GM21360 (cell line): ENCODE measurements at regions not wholly inside any gene's neighbourhood (a gene's known extent, or its start where the extent isn't known, plus 50 kb on each side); places are given as distances from the start of the nearest gene placed in this dataset.
"Not testable (repeated sequence)": the region's sequence is repeated elsewhere in the genome, so short reads cannot be mapped to it uniquely, and the experiment has no call there.

Experiments used
- ATAC-seq: cut with Tn5 transposase; IDR thresholded peaks from one replicate; pipeline ENCODE4 v1.9.1; 2021; ENCODE audit warnings: mild to moderate bottlenecking, moderate library complexity; ENCODE audit not compliant: unreplicated experiment

DNA sequence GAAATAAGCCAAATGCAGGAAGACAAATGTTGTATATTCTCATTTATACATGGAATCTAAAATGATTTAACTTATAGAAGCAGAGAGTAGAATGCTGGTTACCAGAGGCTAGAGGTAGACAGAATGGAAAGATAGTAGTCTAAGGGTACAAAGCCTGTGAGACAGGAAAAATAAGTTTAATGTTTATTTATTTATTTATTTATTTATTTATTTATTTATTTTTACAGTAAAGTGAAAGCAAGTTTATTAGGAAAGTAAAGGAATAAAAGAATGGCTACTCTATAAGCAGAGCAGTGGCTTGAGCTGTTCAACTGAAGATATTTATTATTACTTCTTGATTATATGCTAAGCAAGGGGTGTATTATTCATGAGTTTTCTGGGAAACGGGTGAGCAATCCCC, 203.2 kb downstream of the LAS1L start:
- no peak for ATAC-seq

DNA sequence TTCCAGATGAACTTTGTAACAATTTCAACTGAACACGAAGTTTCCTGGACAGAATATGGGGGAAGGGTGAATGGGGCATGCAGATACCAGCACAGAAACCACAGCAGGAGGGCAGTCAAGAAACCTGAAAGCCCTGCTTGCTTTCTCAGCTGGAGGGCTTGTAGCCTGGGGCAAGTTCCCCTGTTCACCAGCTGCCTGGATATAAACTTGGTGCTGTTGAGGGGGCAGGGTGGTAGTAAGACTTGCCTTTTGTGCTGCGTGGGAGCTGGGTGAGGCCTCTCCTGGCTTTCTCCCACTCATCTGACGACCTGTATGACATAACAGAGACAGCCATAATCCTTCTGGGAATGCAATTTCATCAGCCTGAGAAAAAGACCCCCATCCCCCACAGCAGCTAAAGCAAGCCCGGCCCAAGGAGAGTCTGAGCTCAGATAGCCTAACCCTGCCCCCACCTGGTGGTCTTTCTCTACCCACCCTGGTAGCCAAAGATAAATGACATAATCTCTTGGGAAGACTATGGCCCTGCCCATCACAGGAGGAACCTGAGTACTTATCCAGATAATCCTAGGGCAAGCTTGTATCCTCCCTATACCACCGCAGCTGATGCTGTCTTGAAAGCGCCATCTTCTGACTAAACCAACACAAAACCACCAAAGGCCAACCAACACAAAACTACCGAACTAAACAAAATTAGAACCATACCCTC, 234.3 kb downstream of the LAS1L start:
- ATAC-seq: no peak

DNA sequence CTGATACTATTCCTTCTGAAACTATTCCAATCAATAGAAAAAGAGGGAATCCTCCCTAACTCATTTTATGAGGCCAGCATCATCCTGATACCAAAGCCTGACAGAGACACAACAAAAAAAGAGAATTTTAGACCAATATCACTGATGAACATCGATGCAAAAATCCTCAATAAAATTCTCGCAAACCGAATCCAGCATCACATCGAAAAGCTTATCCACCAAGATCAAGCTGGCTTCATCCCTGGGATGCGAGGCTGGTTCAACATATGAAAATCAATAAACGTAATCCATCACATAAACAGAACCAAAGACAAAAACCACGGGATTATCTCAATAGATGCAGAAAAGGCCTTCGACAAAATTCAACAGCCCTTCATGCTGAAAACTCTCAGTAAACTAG, 251.7 kb downstream of the LAS1L start:
- ATAC-seq: not testable (repeated sequence)

DNA sequence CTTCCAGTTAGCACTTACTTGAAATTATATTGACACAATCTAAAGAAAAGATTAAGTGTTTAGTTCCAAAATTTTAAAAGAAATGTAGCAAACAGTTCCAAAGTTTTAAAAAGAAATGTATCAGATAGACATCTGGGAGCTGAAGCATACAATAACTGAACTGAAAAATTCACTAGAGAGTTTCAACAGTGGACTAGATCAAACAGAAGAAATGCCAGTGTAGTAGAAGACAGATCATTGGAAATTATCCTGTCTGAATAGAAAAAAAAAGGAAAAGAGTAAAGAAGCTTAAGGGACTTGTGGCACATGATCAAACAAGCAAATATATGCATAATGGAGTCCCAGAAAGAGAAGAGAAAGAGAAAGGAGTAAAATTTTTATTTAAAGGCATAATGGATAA, 261.4 kb downstream of the LAS1L start:
- no peak for ATAC-seq

DNA sequence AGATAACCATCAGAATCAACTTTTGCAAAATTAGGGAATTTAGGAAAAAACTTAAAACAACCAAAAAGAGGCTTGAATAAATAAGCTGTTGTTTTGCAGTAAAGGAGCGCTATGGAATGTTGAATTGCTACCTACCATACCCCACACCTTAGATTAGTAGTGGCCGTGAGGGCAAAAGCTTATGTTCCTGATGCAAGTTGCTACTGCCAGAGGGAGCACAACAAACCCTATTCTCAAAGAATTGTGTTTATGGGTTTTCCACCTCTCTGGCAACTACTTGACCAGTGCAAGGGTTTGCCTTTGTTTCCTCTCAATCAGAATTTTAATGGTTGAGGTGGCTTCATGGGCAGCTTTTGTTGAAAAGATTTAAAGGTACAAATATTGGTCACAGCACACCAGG, 268.1 kb downstream of the LAS1L start:
- no peak for ATAC-seq

DNA sequence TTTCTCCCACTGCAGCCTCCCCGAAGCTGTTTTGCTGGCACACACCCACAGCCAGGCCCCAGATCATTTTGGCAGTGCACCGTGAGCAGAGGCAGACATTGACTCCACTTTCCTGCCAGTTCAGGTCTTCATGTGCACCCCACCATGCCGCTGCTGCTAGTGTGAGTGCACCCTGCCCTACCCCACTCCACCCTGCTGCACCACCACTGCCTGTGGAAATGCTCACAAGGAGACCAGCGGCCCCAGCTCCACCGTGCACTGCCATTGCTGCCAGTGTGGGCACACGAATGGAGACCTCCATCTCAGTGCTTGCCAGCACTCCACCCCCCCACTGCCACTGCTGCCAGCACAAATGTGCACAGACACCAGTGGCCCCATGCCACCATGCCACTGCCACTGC, 277.6 kb upstream of the ZC4H2 start:
- ATAC-seq: no peak

GRCh38 chrX:65241059-65241721, 264.9 kb upstream of the ZC4H2 start:
- no peak for ATAC-seq

GRCh38 chrX:65203545-65203944, 227.3 kb upstream of the ZC4H2 start:
- no peak for ATAC-seq

DNA sequence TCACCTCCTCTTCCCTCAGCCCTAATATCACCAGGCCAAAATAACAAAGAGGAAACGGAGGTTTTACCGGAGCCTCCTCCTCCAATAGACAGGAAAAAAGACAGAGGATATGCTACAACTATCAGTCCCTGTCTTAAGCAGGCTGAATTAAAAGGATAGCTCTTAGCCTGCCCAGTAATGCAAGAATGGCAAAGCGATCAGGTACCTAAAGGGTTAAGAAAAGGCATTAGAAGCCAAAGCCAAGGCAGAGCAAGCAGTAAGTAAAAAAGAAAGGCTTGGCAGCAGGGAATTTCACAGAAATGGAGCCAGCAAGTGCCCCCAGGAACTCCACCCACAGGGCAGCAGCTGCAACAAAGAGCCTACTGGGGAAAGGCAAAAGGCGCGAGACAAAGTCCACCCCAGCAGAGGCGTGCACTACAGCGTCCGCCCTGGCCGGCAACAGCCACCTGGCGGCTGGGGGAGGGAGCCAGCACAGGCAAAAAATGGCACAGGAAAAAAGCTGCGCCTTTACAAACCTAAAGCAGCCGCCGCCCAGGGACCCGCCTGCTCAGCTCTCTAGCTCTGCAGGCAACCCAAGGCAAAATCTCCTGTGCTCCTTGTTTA, 220.6 kb upstream of the ZC4H2 start:
- ATAC-seq: no peak

- ATAC-seq: no peak
Measured at GRCh38 chrX:65195621-65196020, 219.4 kb upstream of the ZC4H2 start.

- ATAC-seq: no peak
Measured at GRCh38 chrX:65194547-65194946, 218.3 kb upstream of the ZC4H2 start.

DNA sequence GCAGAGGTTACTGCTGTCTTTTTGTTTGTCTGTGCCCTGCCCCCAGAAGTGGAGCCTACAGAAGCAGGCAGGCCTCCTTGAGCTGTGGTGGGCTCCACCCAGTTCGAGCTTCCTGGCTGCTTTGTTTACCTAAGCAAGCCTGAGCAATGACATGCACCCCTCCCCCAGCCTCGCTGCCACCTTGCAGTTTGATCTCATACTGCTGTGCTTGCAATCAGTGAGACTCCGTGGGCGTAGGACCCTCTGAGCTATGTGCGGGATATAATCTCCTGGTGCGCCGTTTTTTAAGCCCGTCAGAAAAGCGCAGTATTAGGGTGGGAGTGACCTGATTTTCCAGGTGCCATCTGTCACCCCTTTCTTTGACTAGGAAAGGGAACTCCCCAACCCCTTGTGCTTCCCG, 187.1 kb upstream of the ZC4H2 start:
- ATAC-seq: not testable (repeated sequence)

GRCh38 chrX:65148232-65148631, 172.0 kb upstream of the ZC4H2 start:
- no peak for ATAC-seq

DNA sequence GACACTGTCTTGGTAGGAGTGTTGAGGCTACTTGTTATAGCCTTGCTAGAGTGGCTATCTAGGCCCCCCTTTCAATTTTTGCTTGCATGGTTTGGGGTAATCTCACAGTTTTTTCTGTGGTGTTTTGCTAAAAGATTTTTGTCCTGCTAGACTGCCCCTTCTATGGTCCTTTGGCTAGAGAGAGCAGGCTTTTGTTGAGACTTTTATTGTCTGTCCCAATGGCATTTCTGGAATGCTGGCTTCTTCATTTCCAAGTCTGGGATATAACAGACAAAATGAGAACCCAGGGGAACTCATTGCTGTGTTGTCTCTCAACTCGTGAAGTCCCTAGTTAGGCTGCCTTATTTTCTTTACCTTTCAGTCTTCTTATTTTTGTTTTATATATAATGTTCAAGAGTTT, 160.2 kb upstream of the ZC4H2 start:
- no peak for ATAC-seq

DNA sequence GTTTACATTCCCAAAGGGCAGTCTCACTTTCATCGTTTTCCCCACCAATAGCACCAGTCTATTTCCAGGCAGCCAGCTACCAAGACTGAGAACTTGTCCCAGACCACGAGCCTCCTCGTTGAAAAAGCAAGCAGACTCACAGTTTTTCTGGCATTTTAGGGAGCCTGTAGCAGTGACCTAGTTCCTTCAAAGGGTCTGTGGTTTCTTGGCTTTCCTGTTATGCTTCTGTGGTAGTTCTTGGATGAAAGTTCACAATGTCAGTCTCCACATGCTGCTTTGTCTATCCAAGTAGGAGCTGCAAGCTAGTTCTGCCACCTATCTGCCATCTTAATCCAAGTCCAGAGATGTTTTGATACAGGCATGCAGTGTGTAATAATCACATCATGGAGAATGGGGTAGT, 151.6 kb upstream of the ZC4H2 start:
- no peak for ATAC-seq

DNA sequence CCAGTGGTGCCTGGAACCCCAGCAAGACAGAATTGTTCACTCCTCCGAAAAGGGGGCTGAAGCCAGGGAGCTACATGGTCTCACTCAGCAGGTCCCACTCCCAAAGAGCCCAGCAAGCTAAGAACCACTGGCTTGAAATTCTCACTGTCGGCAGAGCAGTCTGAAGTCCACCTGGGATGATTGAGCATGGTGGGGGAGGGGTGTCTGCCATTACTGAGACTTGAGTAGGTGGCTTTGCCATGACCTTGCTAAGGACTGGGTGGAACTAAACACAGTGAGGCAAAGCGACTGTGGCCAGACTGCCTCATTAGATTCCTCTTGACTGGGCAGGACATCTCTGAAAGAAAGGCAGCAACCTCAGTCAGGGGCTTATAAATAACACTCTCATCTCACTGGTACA, 122.6 kb upstream of the ZC4H2 start:
- no peak for ATAC-seq

GRCh38 chrX:65093658-65094057, 117.4 kb upstream of the ZC4H2 start:
- ATAC-seq: no peak

DNA sequence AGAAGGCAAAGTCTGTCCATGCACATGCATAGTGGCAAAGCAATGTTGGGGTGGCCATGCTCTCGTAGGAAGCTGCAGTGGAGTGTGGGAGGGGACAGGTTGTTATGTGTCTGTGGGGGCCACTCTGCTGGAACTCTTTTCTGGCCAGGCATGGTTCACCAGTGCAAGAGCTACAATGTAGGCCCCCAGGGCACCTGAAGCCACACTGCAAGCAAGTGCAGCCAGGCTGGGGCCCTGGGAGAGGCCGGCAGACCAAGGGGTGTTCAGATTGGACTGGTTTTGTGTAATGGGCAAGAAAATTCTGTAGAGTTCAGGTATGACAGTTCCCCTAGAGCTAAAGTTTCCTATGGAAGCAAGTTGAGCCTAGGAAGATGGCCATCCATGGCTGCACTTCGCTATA, 97.0 kb upstream of the ZC4H2 start:
- no peak for ATAC-seq

DNA sequence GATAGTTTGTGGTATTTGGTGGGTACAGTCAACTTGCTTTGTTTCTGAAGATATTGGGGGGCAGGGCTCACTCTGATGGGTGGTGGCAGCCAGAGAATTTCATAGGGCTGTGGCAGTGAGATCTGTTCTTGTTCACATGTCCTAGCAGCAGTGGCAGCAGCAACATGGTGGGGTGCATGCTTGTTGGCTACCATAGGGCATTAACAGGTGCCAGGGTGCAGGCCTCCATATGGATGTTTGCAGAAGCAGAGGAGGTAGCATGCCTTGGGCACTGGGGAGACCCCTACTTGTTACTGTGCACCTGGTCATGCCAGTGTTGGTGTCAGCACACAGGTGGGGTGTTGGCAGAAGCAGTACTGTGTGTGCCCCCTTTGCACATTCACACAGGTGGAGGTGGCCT, 96.3 kb upstream of the ZC4H2 start:
- no peak for ATAC-seq

GRCh38 chrX:65058626-65059025, 82.4 kb upstream of the ZC4H2 start:
- not testable (repeated sequence) for ATAC-seq

DNA sequence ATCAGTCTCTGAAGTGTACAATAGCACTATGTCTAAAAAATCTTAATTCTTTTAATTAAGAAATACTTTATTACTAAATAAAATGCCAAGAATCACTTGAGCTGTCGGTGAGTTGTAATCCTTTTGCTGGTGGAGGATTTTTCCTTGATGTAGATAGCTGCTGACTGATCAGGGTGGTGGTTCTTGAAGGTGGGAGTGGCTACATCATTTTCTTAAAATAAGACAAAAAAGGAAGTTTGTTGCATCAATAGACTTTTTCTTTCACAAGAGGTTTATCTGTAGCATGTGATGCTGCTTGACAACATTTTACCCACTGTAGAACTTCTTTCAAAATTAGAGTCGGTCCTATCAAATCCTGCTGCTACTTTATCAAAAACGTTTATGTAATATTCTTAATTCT, 68.8 kb upstream of the ZC4H2 start:
- ATAC-seq: no peak

DNA sequence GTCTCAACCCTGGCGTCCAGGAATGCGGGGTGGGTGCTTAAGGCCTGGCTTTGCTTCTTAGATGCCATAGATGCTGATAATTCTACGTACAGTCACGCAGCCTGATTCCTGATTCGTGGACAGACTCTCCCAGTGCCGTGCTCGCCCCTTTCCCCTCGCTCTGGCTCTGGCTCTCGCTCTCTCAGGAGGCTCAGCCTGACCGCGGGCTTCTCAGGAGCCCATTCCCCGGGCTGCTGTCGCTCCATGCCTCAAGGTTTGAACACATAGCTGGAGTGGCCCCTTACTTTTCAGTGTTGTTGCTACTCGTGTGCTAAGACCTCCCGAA, 59.2 kb upstream of the ZC4H2 start:
- peak; percentile 29 for ATAC-seq
